ENCODE measurements at regions not wholly inside any gene's neighbourhood (a gene's known extent, or its start where the extent isn't known, plus 50 kb on each side); places are given as distances from the start of the nearest gene placed in this dataset.

DNA sequence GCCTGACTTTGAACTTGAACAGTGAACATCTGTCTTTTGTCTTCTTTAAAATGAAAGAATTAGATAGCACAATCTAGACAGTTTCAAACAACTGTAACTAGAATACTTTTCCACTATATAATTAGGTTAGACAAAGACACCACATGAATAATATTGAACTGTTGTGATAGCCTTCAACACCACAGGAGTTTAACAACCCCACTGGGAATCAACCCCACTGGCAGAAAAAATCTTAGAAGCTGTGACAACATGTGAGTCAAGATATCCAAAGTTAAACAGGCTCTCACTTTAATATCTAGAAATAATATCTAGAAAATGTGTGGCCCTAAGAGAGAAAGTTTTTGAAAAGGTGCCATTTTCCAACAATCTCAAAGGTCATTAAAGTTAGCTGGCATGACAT lies 64.4 kb upstream of the PRICKLE2 start:
- in situ Hi-C loops (cut with HindIII; ENCODE audit: low sequenced_read_pairs) = no loop called here
- no peak for DNase-seq (ENCODE audit: low read depth, low spot score)
- H3K4me3 ChIP-seq (ENCODE audit: low read depth, low read length) = no peak overlapping the region
- TF ChIP-seq, protein P1, sequence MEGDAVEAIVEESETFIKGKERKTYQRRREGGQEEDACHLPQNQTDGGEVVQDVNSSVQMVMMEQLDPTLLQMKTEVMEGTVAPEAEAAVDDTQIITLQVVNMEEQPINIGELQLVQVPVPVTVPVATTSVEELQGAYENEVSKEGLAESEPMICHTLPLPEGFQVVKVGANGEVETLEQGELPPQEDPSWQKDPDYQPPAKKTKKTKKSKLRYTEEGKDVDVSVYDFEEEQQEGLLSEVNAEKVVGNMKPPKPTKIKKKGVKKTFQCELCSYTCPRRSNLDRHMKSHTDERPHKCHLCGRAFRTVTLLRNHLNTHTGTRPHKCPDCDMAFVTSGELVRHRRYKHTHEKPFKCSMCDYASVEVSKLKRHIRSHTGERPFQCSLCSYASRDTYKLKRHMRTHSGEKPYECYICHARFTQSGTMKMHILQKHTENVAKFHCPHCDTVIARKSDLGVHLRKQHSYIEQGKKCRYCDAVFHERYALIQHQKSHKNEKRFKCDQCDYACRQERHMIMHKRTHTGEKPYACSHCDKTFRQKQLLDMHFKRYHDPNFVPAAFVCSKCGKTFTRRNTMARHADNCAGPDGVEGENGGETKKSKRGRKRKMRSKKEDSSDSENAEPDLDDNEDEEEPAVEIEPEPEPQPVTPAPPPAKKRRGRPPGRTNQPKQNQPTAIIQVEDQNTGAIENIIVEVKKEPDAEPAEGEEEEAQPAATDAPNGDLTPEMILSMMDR (IDR thresholded peaks at IDR 0.05; ENCODE audit: low read depth, low read length) = no peak

DNA sequence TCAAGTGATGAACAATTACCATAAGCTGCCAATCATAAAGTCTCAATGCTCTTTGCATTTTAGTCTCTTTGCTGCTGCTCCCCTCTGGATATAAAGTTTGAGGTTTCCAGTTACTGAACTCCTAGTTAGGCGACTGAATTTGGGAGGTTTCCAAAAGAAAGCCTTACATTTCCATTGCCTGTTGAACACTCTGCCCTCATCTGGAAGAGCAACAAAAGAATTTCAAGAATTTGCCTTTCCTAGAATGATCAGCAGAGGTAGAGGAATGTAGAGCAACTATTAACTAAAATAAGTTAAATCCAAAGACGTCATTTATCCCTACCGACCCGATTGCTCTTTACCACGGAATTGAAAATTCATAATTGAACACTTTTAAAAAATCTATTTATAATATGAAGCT lies 53.4 kb upstream of the PRICKLE2 start:
- DNase-seq (ENCODE audit: low read depth, low spot score) = peak; percentile 32
- in situ Hi-C loops (cut with HindIII; ENCODE audit: low sequenced_read_pairs) = no loop called here
- TF ChIP-seq, protein P1 (IDR thresholded peaks at IDR 0.05; ENCODE audit: low read depth, low read length) = no peak
- no peak overlapping the region for H3K4me3 ChIP-seq (ENCODE audit: low read depth, low read length)

DNA sequence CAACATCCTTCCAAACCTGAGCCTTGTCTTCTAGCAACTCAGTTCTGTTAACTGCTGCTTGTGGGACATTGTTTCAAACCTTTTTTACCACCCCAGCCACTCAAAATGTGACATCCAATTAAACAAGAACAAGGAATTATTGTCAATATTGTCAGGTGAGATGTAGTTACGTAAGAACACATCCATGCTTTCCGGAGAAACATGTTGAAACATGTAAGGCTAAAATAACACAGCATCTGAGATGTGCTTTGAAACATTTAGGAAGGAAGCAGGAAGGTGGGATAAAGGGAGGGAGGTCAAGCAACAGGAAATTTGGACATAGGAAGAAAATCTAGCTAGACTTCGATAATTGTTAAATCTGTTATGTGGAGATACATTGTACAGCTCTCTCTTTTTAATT lies 50.9 kb upstream of the PRICKLE2 start:
- H3K4me3 ChIP-seq (ENCODE audit: low read depth, low read length) = no peak overlapping the region
- in situ Hi-C loops (cut with HindIII; ENCODE audit: low sequenced_read_pairs) = no loop called here
- TF ChIP-seq, protein P1 (IDR thresholded peaks at IDR 0.05; ENCODE audit: low read depth, low read length) = no peak
- DNase-seq (ENCODE audit: low read depth, low spot score) = no peak

Data from astrocyte of the spinal cord (primary cell).